Cardiac muscle cell (in vitro differentiated cells and primary cell): ENCODE measurements at regions not wholly inside any gene's neighbourhood (a gene's known extent, or its start where the extent isn't known, plus 50 kb on each side); places are given as distances from the start of the nearest gene placed in this dataset.

Experiments used
- DNase-seq, 2 donors: peaks; one replicate each; pipeline versions ENCODE4 v3.0.0 to v3.0.0-alpha.2; 2010 to 2017; ENCODE audit warnings: low read depth in 1 of 2, low spot score in 1 of 2
- H3K27ac ChIP-seq: fragments of 200-600 bp; sonication (generic); 2 replicates; pipeline ENCODE4 v1.5.1; 2016
- H3K27me3 ChIP-seq: fragments of 200-600 bp; sonication (generic); 2 replicates; pipeline ENCODE4 v1.6.0; 2016; ENCODE audit warnings: control low read depth
- H3K36me3 ChIP-seq: fragments of 200-600 bp; sonication (generic); 2 replicates; pipeline ENCODE4 v1.5.1; 2016; ENCODE audit warnings: control low read depth
- H3K4me1 ChIP-seq: fragments of 200-600 bp; sonication (generic); 2 replicates; pipeline ENCODE4 v1.8.1; 2017; ENCODE audit warnings: low read depth, mild to moderate bottlenecking, mixed run types
- H3K4me3 ChIP-seq: fragments of 200-600 bp; sonication (generic); 2 replicates; pipeline ENCODE4 v1.5.1; 2016; ENCODE audit warnings: mild to moderate bottlenecking
- H3K9me3 ChIP-seq: fragments of 200-600 bp; sonication (generic); 2 replicates; pipeline ENCODE4 v1.5.1; 2017; ENCODE audit warnings: low read depth, mild to moderate bottlenecking, control low read depth
- CTCF ChIP-seq: IDR thresholded peaks from 2 replicates; pipeline ENCODE4 v1.5.1; 2012; ENCODE audit warnings: low read depth, mild to moderate bottlenecking, low read length

- H3K36me3 ChIP-seq, result no peaks in the 10 kb centered on the region
- H3K27ac ChIP-seq, result no peak overlapping the region
- DNase-seq, result no peak
- H3K4me3 ChIP-seq, result no peak overlapping the region
- H3K9me3 ChIP-seq, result no peaks in the 10 kb centered on the region
- no peak for TF ChIP-seq CTCF
- no peaks in the 10 kb centered on the region for H3K27me3 ChIP-seq
- H3K4me1 ChIP-seq, result no peaks in the 10 kb centered on the region
Observed at GRCh38 chr13:70188567-70188966, 80.3 kb upstream of the KLHL1 start.

- H3K27ac ChIP-seq, result no peak overlapping the region
- no peaks in the 10 kb centered on the region for H3K27me3 ChIP-seq
- DNase-seq, result no peak
- no peaks in the 10 kb centered on the region for H3K4me1 ChIP-seq
- no peaks in the 10 kb centered on the region for H3K36me3 ChIP-seq
- H3K9me3 ChIP-seq, result no peaks in the 10 kb centered on the region
- H3K4me3 ChIP-seq, result no peak overlapping the region
- no peak for TF ChIP-seq CTCF
Observed at GRCh38 chr13:70183041-70183440, 74.8 kb upstream of the KLHL1 start.
